NCI-H748 treated with DMSO at 0.1 percent for 48 hours (cell line): ENCODE measurements at regions not wholly inside any gene's neighbourhood (a gene's known extent, or its start where the extent isn't known, plus 50 kb on each side); places are given as distances from the start of the nearest gene placed in this dataset.

Experiments used
- DNase-seq: peaks from one replicate; lab custom pipeline; 2025; lab: John Stamatoyannopoulos, UW

GRCh38 chr3:188041193-188041592, 112.8 kb upstream of the LPP start:
- DNase-seq, result no peak

- no peak for DNase-seq
Measured at GRCh38 chr3:188041895-188042294, 112.1 kb upstream of the LPP start.

- no peak for DNase-seq
Measured at GRCh38 chr3:188042466-188042865, 111.5 kb upstream of the LPP start.

- DNase-seq, result no peak
Measured at GRCh38 chr3:188043891-188044290, 110.1 kb upstream of the LPP start.

GRCh38 chr3:188046561-188047211, 107.3 kb upstream of the LPP start:
- DNase-seq, result no peak

- DNase-seq, result no peak
Measured at GRCh38 chr3:188047536-188047935, 106.4 kb upstream of the LPP start.

- no peak for DNase-seq
Measured at GRCh38 chr3:188049606-188050530, 104.1 kb upstream of the LPP start.

- DNase-seq, result no peak
Measured at GRCh38 chr3:188051801-188052168, 102.2 kb upstream of the LPP start.

- no peak for DNase-seq
Measured at GRCh38 chr3:188052169-188053035, 101.6 kb upstream of the LPP start.

GRCh38 chr3:188053036-188053340, 101.0 kb upstream of the LPP start:
- DNase-seq, result no peak

- no peak for DNase-seq
Measured at GRCh38 chr3:188053710-188054380, 100.1 kb upstream of the LPP start.

GRCh38 chr3:188054541-188054940, 99.4 kb upstream of the LPP start:
- no peak for DNase-seq

- DNase-seq, result no peak
Measured at GRCh38 chr3:188055388-188055787, 98.6 kb upstream of the LPP start.

- no peak for DNase-seq
Measured at GRCh38 chr3:188057124-188057523, 96.8 kb upstream of the LPP start.

- DNase-seq, result no peak
Measured at GRCh38 chr3:188058569-188059184, 95.3 kb upstream of the LPP start.

- no peak for DNase-seq
Measured at GRCh38 chr3:188059351-188059750, 94.6 kb upstream of the LPP start.

GRCh38 chr3:188060264-188060835, 93.6 kb upstream of the LPP start:
- DNase-seq, result no peak

GRCh38 chr3:188060840-188061544, 93.0 kb upstream of the LPP start:
- no peak for DNase-seq

- no peak for DNase-seq
Measured at GRCh38 chr3:188062216-188062615, 91.7 kb upstream of the LPP start.

GRCh38 chr3:188064831-188065493, 89.0 kb upstream of the LPP start:
- DNase-seq, result no peak
